Upper lobe of left lung (tissue), 6 donors: ENCODE measurements at regions not wholly inside any gene's neighbourhood (a gene's known extent, or its start where the extent isn't known, plus 50 kb on each side); places are given as distances from the start of the nearest gene placed in this dataset.

Experiments
- ATAC-seq, 2 donors: fragments of 200-7000 bp; cut with Tn5 transposase; one replicate each; pipeline ENCODE4 v1.9.1; 2022; ENCODE audit warnings: mild to moderate bottlenecking in 2 of 2, moderate library complexity in 2 of 2; ENCODE audit not compliant: low FRiP score in 2 of 2
- DNase-seq, 2 donors: peaks; one replicate each; pipeline ENCODE4 v3.0.0-alpha.2; 2019 to 2020
- H3K27ac ChIP-seq, 4 donors: fragments of 200-600 bp; sonication (generic); one replicate each; pipeline ENCODE4 v1.5.1; 2016 to 2019
- H3K27me3 ChIP-seq, 4 donors: fragments of 200-600 bp; sonication (generic); one replicate each; pipeline ENCODE4 v1.5.1; 2017 to 2019
- H3K36me3 ChIP-seq, 4 donors: fragments of 200-600 bp; sonication (generic); one replicate each; pipeline ENCODE4 v1.5.1; 2016 to 2019
- H3K4me1 ChIP-seq, 4 donors: fragments of 200-600 bp; sonication (generic); one replicate each; pipeline ENCODE4 v1.5.1; 2018 to 2019
- H3K4me3 ChIP-seq, 4 donors: fragments of 200-600 bp; sonication (generic); one replicate each; pipeline ENCODE4 v1.5.1; 2017 to 2019; ENCODE audit warnings: mild to moderate bottlenecking in 2 of 4, moderate library complexity in 1 of 4
- H3K9me3 ChIP-seq, 4 donors: fragments of 200-600 bp; sonication (generic); one replicate each; pipeline ENCODE4 v1.5.1; 2018 to 2019
- EP300 ChIP-seq, 4 donors: sonication (generic); formaldehyde crosslinking; IDR thresholded peaks; one replicate each; pipeline ENCODE4 v1.5.1; 2017; ENCODE audit warnings: antibody characterized with exemption in 4 of 4, control low read depth in 2 of 4
- POLR2A ChIP-seq, 4 donors: fragments of 450-650 bp; IDR thresholded peaks; one replicate each; pipeline ENCODE4 v1.5.1; 2016 to 2017; ENCODE audit warnings: antibody characterized with exemption in 4 of 4, mild to moderate bottlenecking in 2 of 4
- POLR2AphosphoS5 ChIP-seq, 2 donors: sonication (generic); formaldehyde crosslinking; IDR thresholded peaks; one replicate each; pipeline ENCODE4 v1.5.1; 2017; ENCODE audit warnings: antibody characterized with exemption in 2 of 2
- WGBS, 2 donors: methylation state at CpG; one replicate each; pipeline ENCODE4 v1.1.5; 2017 to 2018; 5-methylcytosine and 5-hydroxymethylcytosine counted together
- TF ChIP-seq, protein P1 (sequence below), 6 experiments: fragments of 450-650 bp in 4 of 6; fragments of 200-600 bp in 2 of 6; sonication (generic) in 2 of 6; IDR thresholded peaks; one replicate each; pipeline ENCODE4 v1.5.1; 2016 to 2019; ENCODE audit warnings: antibody characterized with exemption in 6 of 6
- donor health status: DM: no; HTN: no; CAD: no; lungs with moderate emphysema.
- donor health status: DM: no; HTN: yes; CAD: no; lungs with severe emphysema.

DNA sequence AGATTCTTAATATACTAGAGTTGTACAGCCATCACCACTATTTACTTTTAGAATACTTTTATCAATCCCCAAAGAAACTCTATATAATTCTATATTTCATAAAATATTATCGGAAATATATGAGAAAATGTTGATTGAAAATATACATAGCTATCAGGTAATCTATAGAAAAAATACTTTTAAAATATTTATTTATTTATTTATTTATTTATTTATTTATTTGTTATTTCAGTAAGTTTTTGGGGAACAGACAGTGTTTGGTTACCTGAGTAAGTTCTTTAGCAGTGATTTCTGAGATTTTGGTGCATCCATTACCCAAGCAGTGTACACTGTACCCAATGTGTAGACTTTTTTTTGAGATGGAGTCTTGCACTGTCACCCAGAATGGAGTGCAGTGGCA lies 206.6 kb upstream of the DAAM1 start:
- Histone ChIP-seq H3K27ac (no peak overlapping the region), H3K36me3 (no peaks in the 10 kb centered on the region), H3K4me3 (no peak overlapping the region), H3K4me1 (no peaks in the 10 kb centered on the region), H3K9me3 (no peaks in the 10 kb centered on the region), H3K27me3 (no peaks in the 10 kb centered on the region)
- no peak for DNase-seq
- TF ChIP-seq POLR2AphosphoS5 (IDR thresholded peaks at IDR 0.05) (no peak), EP300 (IDR thresholded peaks at IDR 0.05) (no peak), POLR2A (IDR thresholded peaks at IDR 0.05) (no peak)
- TF ChIP-seq, protein P1, sequence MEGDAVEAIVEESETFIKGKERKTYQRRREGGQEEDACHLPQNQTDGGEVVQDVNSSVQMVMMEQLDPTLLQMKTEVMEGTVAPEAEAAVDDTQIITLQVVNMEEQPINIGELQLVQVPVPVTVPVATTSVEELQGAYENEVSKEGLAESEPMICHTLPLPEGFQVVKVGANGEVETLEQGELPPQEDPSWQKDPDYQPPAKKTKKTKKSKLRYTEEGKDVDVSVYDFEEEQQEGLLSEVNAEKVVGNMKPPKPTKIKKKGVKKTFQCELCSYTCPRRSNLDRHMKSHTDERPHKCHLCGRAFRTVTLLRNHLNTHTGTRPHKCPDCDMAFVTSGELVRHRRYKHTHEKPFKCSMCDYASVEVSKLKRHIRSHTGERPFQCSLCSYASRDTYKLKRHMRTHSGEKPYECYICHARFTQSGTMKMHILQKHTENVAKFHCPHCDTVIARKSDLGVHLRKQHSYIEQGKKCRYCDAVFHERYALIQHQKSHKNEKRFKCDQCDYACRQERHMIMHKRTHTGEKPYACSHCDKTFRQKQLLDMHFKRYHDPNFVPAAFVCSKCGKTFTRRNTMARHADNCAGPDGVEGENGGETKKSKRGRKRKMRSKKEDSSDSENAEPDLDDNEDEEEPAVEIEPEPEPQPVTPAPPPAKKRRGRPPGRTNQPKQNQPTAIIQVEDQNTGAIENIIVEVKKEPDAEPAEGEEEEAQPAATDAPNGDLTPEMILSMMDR (IDR thresholded peaks at IDR 0.05) = no peak
- whole genome bisulfite sequencing, 2 donors = 100% methylated on average over 1 of the region's 1 CpG
- no peak for ATAC-seq

DNA sequence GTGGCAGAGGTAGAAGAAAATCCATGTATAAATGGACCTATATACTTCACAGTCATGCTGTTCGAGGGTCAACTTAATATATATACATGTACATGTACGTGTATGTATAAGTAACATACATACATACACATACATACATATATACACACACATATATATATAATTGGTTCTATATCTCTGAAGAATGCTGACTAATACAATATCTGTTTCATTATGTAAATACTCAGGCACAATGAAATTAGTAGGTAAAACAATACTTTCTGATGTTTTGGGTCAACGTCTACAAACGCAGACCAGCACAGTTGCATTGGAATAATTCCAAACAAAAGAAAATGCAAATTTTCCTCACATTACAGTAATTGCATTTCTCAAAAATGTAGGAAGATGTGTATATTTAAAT lies 202.7 kb upstream of the DAAM1 start:
- H3K9me3 ChIP-seq = no peaks in the 10 kb centered on the region
- no peak overlapping the region for H3K27ac ChIP-seq
- no peaks in the 10 kb centered on the region for H3K4me1 ChIP-seq
- ATAC-seq (no peak), DNase-seq (no peak)
- no peak overlapping the region for H3K4me3 ChIP-seq
- WGBS, 2 donors = 82 to 85% methylated on average over 4 of the region's 4 CpGs
- TF ChIP-seq, protein P1 (IDR thresholded peaks at IDR 0.05) = no peak
- TF ChIP-seq POLR2A (IDR thresholded peaks at IDR 0.05) (no peak), POLR2AphosphoS5 (IDR thresholded peaks at IDR 0.05) (no peak), EP300 (IDR thresholded peaks at IDR 0.05) (no peak)
- no peaks in the 10 kb centered on the region for H3K27me3 ChIP-seq
- H3K36me3 ChIP-seq = no peaks in the 10 kb centered on the region

DNA sequence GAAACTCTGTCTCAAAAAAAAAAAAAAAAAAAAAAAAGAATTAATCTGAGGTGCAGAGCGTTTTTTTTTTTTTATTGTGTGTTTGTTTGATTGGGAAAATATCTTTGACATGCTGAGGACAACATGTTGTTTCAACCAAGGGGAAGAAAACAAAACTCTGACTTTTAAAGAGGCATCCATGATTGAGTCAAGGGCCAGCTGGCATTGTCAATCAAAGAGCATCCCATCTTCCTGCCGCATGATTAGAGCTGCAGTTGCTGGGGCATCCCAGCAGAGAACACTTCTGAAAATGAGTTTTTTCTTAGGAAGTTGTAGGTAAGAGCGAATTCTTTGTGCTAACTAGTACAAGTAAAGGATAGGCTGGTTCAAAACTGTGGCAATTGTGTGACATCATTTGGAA lies 200.9 kb upstream of the DAAM1 start:
- Histone ChIP-seq H3K27ac (no peak overlapping the region), H3K4me3 (no peak overlapping the region), H3K36me3 (no peaks in the 10 kb centered on the region), H3K4me1 (no peaks in the 10 kb centered on the region), H3K27me3 (no peaks in the 10 kb centered on the region), H3K9me3 (no peaks in the 10 kb centered on the region)
- 79 to 88% methylated on average over 3 of the region's 3 CpGs for WGBS, 2 donors
- ATAC-seq (no peak), DNase-seq (no peak)
- TF ChIP-seq EP300 (IDR thresholded peaks at IDR 0.05) = no peak
- no peak for TF ChIP-seq POLR2A (IDR thresholded peaks at IDR 0.05)
- TF ChIP-seq, protein P1 (IDR thresholded peaks at IDR 0.05) = no peak

DNA sequence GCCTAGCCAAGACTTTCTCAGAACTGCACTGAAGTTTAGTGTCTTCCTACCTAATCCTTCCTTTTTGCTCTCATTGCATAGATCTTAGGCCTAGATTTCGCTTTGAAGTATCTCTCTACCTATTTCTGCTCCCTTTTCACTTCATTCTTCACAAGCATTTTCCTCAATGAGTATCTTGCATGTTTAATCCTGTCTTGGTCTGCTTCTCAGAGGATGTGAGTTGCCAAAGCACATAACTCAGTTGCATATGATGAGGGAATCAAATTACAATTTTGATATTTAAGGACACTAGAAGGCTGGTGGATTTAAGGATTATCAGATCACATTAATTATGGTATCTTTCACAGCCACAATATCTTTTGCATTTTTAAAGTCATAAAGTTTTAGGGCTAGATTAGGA lies 195.5 kb upstream of the DAAM1 start:
- no peak overlapping the region for H3K4me3 ChIP-seq
- no peaks in the 10 kb centered on the region for H3K4me1 ChIP-seq
- TF ChIP-seq POLR2AphosphoS5 (IDR thresholded peaks at IDR 0.05) = no peak
- TF ChIP-seq, protein P1 (IDR thresholded peaks at IDR 0.05) = no peak
- no peak for TF ChIP-seq EP300 (IDR thresholded peaks at IDR 0.05)
- TF ChIP-seq POLR2A (IDR thresholded peaks at IDR 0.05) = no peak
- no peaks in the 10 kb centered on the region for H3K9me3 ChIP-seq
- no peaks in the 10 kb centered on the region for H3K27me3 ChIP-seq
- DNase-seq (no peak), ATAC-seq (no peak)
- H3K36me3 ChIP-seq = no peaks in the 10 kb centered on the region
- H3K27ac ChIP-seq = no peak overlapping the region
- WGBS, 2 donors = 58 to 82% methylated on average over 1 of the region's 1 CpG

DNA sequence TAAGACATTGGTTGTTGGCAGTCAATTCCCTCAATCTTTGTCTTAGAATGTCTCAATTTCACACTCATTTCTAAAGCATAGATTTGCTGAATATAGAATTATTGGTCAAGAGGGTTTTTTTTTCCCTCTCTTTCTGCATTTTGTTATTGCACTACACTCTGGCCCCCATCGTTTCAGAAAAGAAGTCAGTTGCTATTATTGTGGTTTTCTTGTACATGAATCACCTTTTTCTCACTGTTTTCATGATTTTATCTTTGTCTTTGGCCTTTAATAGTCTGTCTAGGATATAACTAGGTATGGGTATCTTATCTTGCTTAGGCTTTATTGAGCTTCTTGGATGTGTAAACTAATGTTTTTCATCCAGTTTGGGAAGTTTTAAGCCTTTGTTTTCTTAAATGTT lies 194.3 kb upstream of the DAAM1 start:
- no peaks in the 10 kb centered on the region for H3K36me3 ChIP-seq
- no peaks in the 10 kb centered on the region for H3K9me3 ChIP-seq
- no peak overlapping the region for H3K27ac ChIP-seq
- DNase-seq (no peak), ATAC-seq (no peak)
- no peaks in the 10 kb centered on the region for H3K4me1 ChIP-seq
- WGBS, 2 donors = 36% methylated on average over 1 of the region's 1 CpG
- TF ChIP-seq POLR2A (IDR thresholded peaks at IDR 0.05) (no peak), POLR2AphosphoS5 (IDR thresholded peaks at IDR 0.05) (no peak), EP300 (IDR thresholded peaks at IDR 0.05) (no peak)
- TF ChIP-seq, protein P1 (IDR thresholded peaks at IDR 0.05) = no peak
- H3K27me3 ChIP-seq = no peaks in the 10 kb centered on the region
- H3K4me3 ChIP-seq = no peak overlapping the region
